Neural cell (in vitro differentiated cells): ENCODE measurements at regions not wholly inside any gene's neighbourhood (a gene's known extent, or its start where the extent isn't known, plus 50 kb on each side); places are given as distances from the start of the nearest gene placed in this dataset.

Experiments used
- CTCF ChIP-seq: fragments of 450-650 bp; IDR thresholded peaks from 2 replicates; pipeline ENCODE4 v1.5.1; 2014; ENCODE audit warnings: antibody characterized with exemption, mild to moderate bottlenecking, moderate library complexity; ENCODE audit not compliant: poor library complexity, severe bottlenecking
- EP300 ChIP-seq: fragments of 450-650 bp; conservative IDR thresholded peaks from 2 replicates; pipeline ENCODE4 v1.6.1; 2014; ENCODE audit warnings: antibody characterized with exemption, mild to moderate bottlenecking, moderate library complexity; ENCODE audit not compliant: poor library complexity, severe bottlenecking
- EZH2 ChIP-seq: fragments of 200-600, 300-800 bp; shearing (Covaris generic), sonication (generic); IDR thresholded peaks from 2 replicates; pipeline ENCODE4 v1.6.1; 2014; ENCODE audit warnings: antibody characterized with exemption, low read length, borderline replicate concordance, mild to moderate bottlenecking; ENCODE audit not compliant: insufficient read depth, poor library complexity, severe bottlenecking
- MXI1 ChIP-seq: fragments of 450-650 bp; conservative IDR thresholded peaks from 2 replicates; pipeline ENCODE4 v1.6.1; 2014; ENCODE audit warnings: antibody characterized with exemption, mild to moderate bottlenecking; ENCODE audit not compliant: poor library complexity, severe bottlenecking
- POLR2AphosphoS5 ChIP-seq: IDR thresholded peaks from 2 replicates; pipeline ENCODE4 v1.6.1; 2012
- RAD21 ChIP-seq: fragments of 450-650 bp; conservative IDR thresholded peaks from 2 replicates; pipeline ENCODE4 v1.6.1; 2014; ENCODE audit warnings: antibody characterized with exemption, mild to moderate bottlenecking, moderate library complexity
- SMC3 ChIP-seq: fragments of 450-650 bp; conservative IDR thresholded peaks from 2 replicates; pipeline ENCODE4 v1.6.1; 2014; ENCODE audit warnings: antibody characterized with exemption, mild to moderate bottlenecking, moderate library complexity; ENCODE audit not compliant: poor library complexity
- TAF1 ChIP-seq: IDR thresholded peaks from 2 replicates; pipeline ENCODE4 v1.6.1; 2012; ENCODE audit warnings: low read depth

DNA sequence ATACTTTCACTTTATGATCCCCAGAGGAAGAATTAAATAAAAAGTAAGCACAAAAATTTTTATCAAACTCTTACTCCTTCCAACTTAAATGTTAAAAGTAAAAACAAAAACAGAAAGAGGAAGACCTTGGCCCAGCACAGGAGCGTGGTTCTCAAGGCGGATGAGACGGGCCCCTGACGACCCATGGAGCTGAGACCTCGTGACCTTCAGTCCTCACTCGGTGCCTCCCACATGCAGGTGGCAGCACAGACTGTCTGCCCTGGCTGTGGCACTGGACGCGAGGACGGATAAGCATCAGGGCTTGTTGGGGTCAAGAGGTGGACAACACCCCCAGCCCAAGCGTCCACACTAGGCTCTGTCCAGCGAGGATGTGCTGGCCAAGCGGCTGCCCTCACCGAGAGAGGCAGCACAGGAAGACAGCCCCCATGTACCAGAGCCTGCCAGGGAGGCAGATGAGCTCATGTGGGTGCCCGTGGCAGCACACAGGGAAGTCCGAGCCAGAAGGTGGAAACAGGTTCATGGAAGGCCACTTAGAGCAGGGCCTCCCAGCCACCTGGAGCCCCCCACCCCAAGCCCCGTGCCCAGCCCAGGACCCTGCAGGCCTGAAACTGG is 1389.8 kb downstream of the TBC1D22A start:
- no peak for TF ChIP-seq CTCF
- no peak for TF ChIP-seq POLR2AphosphoS5
- TF ChIP-seq SMC3, result no peak
- no peak for TF ChIP-seq EP300
- TF ChIP-seq EZH2, result no peak
- TF ChIP-seq RAD21, result no peak
- TF ChIP-seq MXI1, result no peak
- TF ChIP-seq TAF1, result no peak
